ENCODE measurements at regions not wholly inside any gene's neighbourhood (a gene's known extent, or its start where the extent isn't known, plus 50 kb on each side); places are given as distances from the start of the nearest gene placed in this dataset.

- TF ChIP-seq CTCF (IDR thresholded peaks at IDR 0.05): no peak
- TF ChIP-seq POLR2A (IDR thresholded peaks at IDR 0.05; ENCODE audit: low read depth): no peak
These were observed 131.5 kb upstream of the PTPN3 start for GRCh38 chr9:109629615-109630014.
